ENCODE measurements at regions not wholly inside any gene's neighbourhood (a gene's known extent, or its start where the extent isn't known, plus 50 kb on each side); places are given as distances from the start of the nearest gene placed in this dataset.
"Not testable (repeated sequence)": the region's sequence is repeated elsewhere in the genome, so short reads cannot be mapped to it uniquely, and the experiment has no call there.

- no peak for DNase-seq (ENCODE audit: low read depth, low spot score)
Measured at GRCh38 chr1:173341971-173342370, 134.8 kb upstream of the TNFSF4 start.

GRCh38 chr1:173342736-173343135, 134.4 kb upstream of the PRDX6 start:
- DNase-seq (ENCODE audit: low read depth, low spot score): no peak

GRCh38 chr1:173344034-173344743, 132.9 kb upstream of the PRDX6 start:
- DNase-seq (ENCODE audit: low read depth, low spot score): no peak

- DNase-seq (ENCODE audit: low read depth, low spot score): peak; percentile 28
Measured at GRCh38 chr1:173347282-173347818, 129.8 kb upstream of the PRDX6 start.

GRCh38 chr1:173352635-173353034, 124.5 kb upstream of the PRDX6 start:
- not testable (repeated sequence) for DNase-seq (ENCODE audit: low read depth, low spot score)

GRCh38 chr1:173353350-173353749, 123.8 kb upstream of the PRDX6 start:
- no peak for DNase-seq (ENCODE audit: low read depth, low spot score)

GRCh38 chr1:173354937-173355280, 122.2 kb upstream of the PRDX6 start:
- DNase-seq (ENCODE audit: low read depth, low spot score): no peak

- no peak for DNase-seq (ENCODE audit: low read depth, low spot score)
Measured at GRCh38 chr1:173355281-173356031, 121.7 kb upstream of the PRDX6 start.

- DNase-seq (ENCODE audit: low read depth, low spot score): no peak
Measured at GRCh38 chr1:173356191-173356762, 120.9 kb upstream of the PRDX6 start.

- no peak for DNase-seq (ENCODE audit: low read depth, low spot score)
Measured at GRCh38 chr1:173360487-173361063, 116.6 kb upstream of the PRDX6 start.

GRCh38 chr1:173362543-173362942, 114.6 kb upstream of the PRDX6 start:
- DNase-seq (ENCODE audit: low read depth, low spot score): no peak

GRCh38 chr1:173364827-173365226, 112.3 kb upstream of the PRDX6 start:
- DNase-seq (ENCODE audit: low read depth, low spot score): no peak

- DNase-seq (ENCODE audit: low read depth, low spot score): no peak
Measured at GRCh38 chr1:173365341-173365740, 111.8 kb upstream of the PRDX6 start.

- no peak for DNase-seq (ENCODE audit: low read depth, low spot score)
Measured at GRCh38 chr1:173367136-173367535, 110.0 kb upstream of the PRDX6 start.

- not testable (repeated sequence) for DNase-seq (ENCODE audit: low read depth, low spot score)
Measured at GRCh38 chr1:173370586-173370985, 106.5 kb upstream of the PRDX6 start.

- DNase-seq (ENCODE audit: low read depth, low spot score): not testable (repeated sequence)
Measured at GRCh38 chr1:173376065-173376464, 101.1 kb upstream of the PRDX6 start.

- DNase-seq (ENCODE audit: low read depth, low spot score): no peak
Measured at GRCh38 chr1:173377266-173377665, 99.9 kb upstream of the PRDX6 start.

- DNase-seq (ENCODE audit: low read depth, low spot score): no peak
Measured at GRCh38 chr1:173383351-173383750, 93.8 kb upstream of the PRDX6 start.

GRCh38 chr1:173388352-173388751, 88.8 kb upstream of the PRDX6 start:
- DNase-seq (ENCODE audit: low read depth, low spot score): no peak

- DNase-seq (ENCODE audit: low read depth, low spot score): peak; percentile 65
Measured at GRCh38 chr1:173392895-173393658, 84.1 kb upstream of the PRDX6 start.

- no peak for DNase-seq (ENCODE audit: low read depth, low spot score)
Measured at GRCh38 chr1:173393659-173394000, 83.5 kb upstream of the PRDX6 start.

- DNase-seq (ENCODE audit: low read depth, low spot score): not testable (repeated sequence)
Measured at GRCh38 chr1:173394813-173395212, 82.3 kb upstream of the PRDX6 start.
